HepG2 (cell line): ENCODE measurements at regions not wholly inside any gene's neighbourhood (a gene's known extent, or its start where the extent isn't known, plus 50 kb on each side); places are given as distances from the start of the nearest gene placed in this dataset.

Source experiments
- ATAC-seq: fragments of 200-7000 bp; cut with Tn5 transposase; 3 replicates; pipeline ENCODE4 v1.9.1; 2020; ENCODE audit warnings: mild to moderate bottlenecking, moderate library complexity
- BruUV-seq: library from RNA; stranded (reverse); fragments of 400-500 nt; replicated peaks from 2 replicates; lab custom pipeline; 2021; lab: Mats Ljungman, UMichigan
- CTCF ChIA-PET: fragments of 300-600 bp; formaldehyde crosslinking; extraction: SDS; loops from one replicate; lab custom pipeline; 2021; ENCODE audit warnings: low total read pairs, inconsistent platforms, low intra/inter-chr PET ratio; lab: Yijun Ruan, JAX
- POLR2A ChIA-PET: fragments of 350-600 bp; sonication (Branson Sonifier 250); formaldehyde crosslinking; loops from one replicate; lab custom pipeline; 2020; ENCODE audit warnings: antibody characterized with exemption, inconsistent platforms; lab: Yijun Ruan, JAX
- DNase-seq: peaks from one replicate; pipeline ENCODE4 v3.0.0-alpha.2; 2015; ENCODE audit warnings: low spot score
- FAIRE-seq: peaks from 3 replicates; lab custom pipeline; 2011; peaks lifted over from hg19 to GRCh38; lab: Jason Lieb, UNC
- H2AFZ ChIP-seq: one replicate; pipeline ENCODE4 v1.6.1; 2011; ENCODE audit warnings: low read length, inconsistent platforms
- H3K27ac ChIP-seq: fragments of 300-600 bp; 3 replicates; pipeline ENCODE4 v1.8.0; 2011; ENCODE audit warnings: mixed run types, mild to moderate bottlenecking, mixed read lengths, low read length, inconsistent platforms; ENCODE audit not compliant: insufficient read depth; ENCODE audit errors: extremely low read length
- H3K27me3 ChIP-seq, 2 experiments: fragments of 200-600 bp in 1 of 2; 2 replicates in 1 of 2; 3 replicates in 1 of 2; pipeline versions ENCODE4 v1.6.0 to v1.8.0; 2011; ENCODE audit warnings: low read length in 2 of 2, mild to moderate bottlenecking in 2 of 2, moderate library complexity in 2 of 2, inconsistent platforms in 1 of 2; ENCODE audit not compliant: insufficient read depth in 2 of 2, control insufficient read depth in 1 of 2
- H3K36me3 ChIP-seq, 2 experiments: fragments of 200-600 bp in 1 of 2; replicated peaks in 1 of 2; 2 replicates in 1 of 2; 3 replicates in 1 of 2; pipeline versions ENCODE4 v1.5.1 to v1.8.0; 2011; ENCODE audit warnings: low read length in 2 of 2, inconsistent platforms in 1 of 2; ENCODE audit not compliant: insufficient read depth in 2 of 2, control insufficient read depth in 1 of 2
- H3K4me1 ChIP-seq: 2 replicates; pipeline ENCODE4 v1.5.1; 2012; ENCODE audit warnings: low read length, inconsistent platforms; ENCODE audit not compliant: insufficient read depth
- H3K4me2 ChIP-seq: 2 replicates; pipeline ENCODE4 v1.6.0; 2011; ENCODE audit warnings: low read depth, low read length, inconsistent platforms
- H3K4me3 ChIP-seq, 3 experiments: fragments of 200-600 bp in 1 of 3; sonication (generic), shearing (Covaris generic) in 1 of 3; replicated peaks in 1 of 3; 2 replicates each; pipeline ENCODE4 v1.5.1; 2011 to 2016; ENCODE audit warnings: low read length in 3 of 3, inconsistent platforms in 2 of 3, low read depth in 2 of 3, mild to moderate bottlenecking in 2 of 3, control low read depth in 1 of 3, mixed read lengths in 1 of 3; ENCODE audit not compliant: insufficient read depth in 1 of 3
- H3K79me2 ChIP-seq: one replicate; pipeline ENCODE4 v1.6.1; 2011; ENCODE audit warnings: low read length, inconsistent platforms; ENCODE audit not compliant: insufficient read depth
- H3K9ac ChIP-seq: 2 replicates; pipeline ENCODE4 v1.6.0; 2011; ENCODE audit warnings: mild to moderate bottlenecking, low read depth, low read length, inconsistent platforms; ENCODE audit not compliant: insufficient read depth
- H3K9me3 ChIP-seq: 2 replicates; pipeline ENCODE4 v1.5.1; 2012; ENCODE audit warnings: mild to moderate bottlenecking, low read length
- H4K20me1 ChIP-seq: 2 replicates; pipeline ENCODE4 v1.6.0; 2011; ENCODE audit warnings: inconsistent platforms, mild to moderate bottlenecking, low read length, moderate library complexity; ENCODE audit not compliant: insufficient read depth
- BCL6 ChIP-seq: IDR thresholded peaks from 2 replicates; pipeline ENCODE4 v1.6.1; 2016; ENCODE audit warnings: missing genetic modification reagents, missing compliant biosample characterization
- DPF2 ChIP-seq: sonication (generic); formaldehyde crosslinking; IDR thresholded peaks from 2 replicates; pipeline ENCODE4 v1.4.0; 2020; ENCODE audit warnings: mild to moderate bottlenecking, low read depth, missing genetic modification reagents, borderline replicate concordance
- DR1 ChIP-seq: sonication (generic); formaldehyde crosslinking; IDR thresholded peaks from 2 replicates; pipeline ENCODE4 v1.8.0; 2021; ENCODE audit warnings: mild to moderate bottlenecking, missing genetic modification reagents, inconsistent platforms
- EED ChIP-seq: sonication (generic); formaldehyde crosslinking; IDR thresholded peaks from 2 replicates; pipeline ENCODE4 v1.5.0; 2020; ENCODE audit warnings: mild to moderate bottlenecking, missing genetic modification reagents
- HOXA9 ChIP-seq: sonication (generic); formaldehyde crosslinking; IDR thresholded peaks from 2 replicates; pipeline ENCODE4 v1.8.1; 2022; ENCODE audit warnings: missing genetic modification reagents, mild to moderate bottlenecking, moderate library complexity, borderline replicate concordance
- NCOA5 ChIP-seq: sonication (generic); formaldehyde crosslinking; IDR thresholded peaks from 2 replicates; pipeline ENCODE4 v1.4.0; 2020; ENCODE audit warnings: missing genetic modification reagents
- NR2F6 ChIP-seq, 2 experiments: IDR thresholded peaks; 2 replicates each; pipeline ENCODE4 v1.6.1; 2016; ENCODE audit warnings: antibody characterized with exemption in 1 of 2, mild to moderate bottlenecking in 1 of 2
- PLRG1 ChIP-seq: fragments of 450-650 bp; conservative IDR thresholded peaks from 2 replicates; pipeline ENCODE4 v1.6.1; 2016
- RFX1 ChIP-seq: fragments of 450-650 bp; IDR thresholded peaks from 2 replicates; pipeline ENCODE4 v1.6.1; 2017
- SNRNP70 ChIP-seq: fragments of 200-400 bp; formaldehyde crosslinking; IDR thresholded peaks from 2 replicates; pipeline ENCODE4 v1.6.1; 2017; ENCODE audit warnings: mild to moderate bottlenecking, low read depth, low read length, moderate library complexity
- STAT5B ChIP-seq: sonication (generic); formaldehyde crosslinking; IDR thresholded peaks from 2 replicates; pipeline ENCODE4 v1.4.0; 2020; ENCODE audit warnings: missing genetic modification reagents
- TCF7L2 ChIP-seq: IDR thresholded peaks from 2 replicates; pipeline ENCODE4 v1.6.1; 2011; ENCODE audit warnings: mild to moderate bottlenecking, low read depth, low read length, moderate library complexity
- THAP11 ChIP-seq: IDR thresholded peaks from 2 replicates; pipeline ENCODE4 v1.6.1; 2016; ENCODE audit warnings: missing biosample characterization, missing genetic modification reagents
- USF2 ChIP-seq, 2 experiments: sonication (generic) in 1 of 2; formaldehyde crosslinking in 1 of 2; IDR thresholded peaks; 2 replicates each; pipeline versions ENCODE4 v1.5.1 to v1.6.1; 2011 to 2020; ENCODE audit warnings: borderline replicate concordance in 1 of 2, low read depth in 1 of 2, low read length in 1 of 2, mild to moderate bottlenecking in 1 of 2, missing genetic modification reagents in 1 of 2, moderate library complexity in 1 of 2
- ZFAT ChIP-seq: sonication (generic); formaldehyde crosslinking; conservative IDR thresholded peaks from 2 replicates; pipeline ENCODE4 v1.8.1; 2023; ENCODE audit warnings: missing genetic modification reagents, inconsistent platforms
- ZFP91 ChIP-seq: sonication (generic); formaldehyde crosslinking; IDR thresholded peaks from 2 replicates; pipeline ENCODE4 v1.9.0; 2022; ENCODE audit warnings: missing genetic modification reagents, mild to moderate bottlenecking, borderline replicate concordance
- ZNF205 ChIP-seq: IDR thresholded peaks from 2 replicates; pipeline ENCODE4 v1.6.1; 2018; ENCODE audit warnings: missing biosample characterization, missing genetic modification reagents
- ZNF232 ChIP-seq: sonication (generic); formaldehyde crosslinking; IDR thresholded peaks from 2 replicates; pipeline ENCODE4 v1.4.0; 2020; ENCODE audit warnings: missing genetic modification reagents, borderline replicate concordance
- ZNF713 ChIP-seq: sonication (generic); formaldehyde crosslinking; IDR thresholded peaks from 2 replicates; pipeline ENCODE4 v1.4.0; 2020; ENCODE audit warnings: mild to moderate bottlenecking, missing genetic modification reagents
- ZNF720 ChIP-seq: sonication (generic); formaldehyde crosslinking; IDR thresholded peaks from 2 replicates; pipeline ENCODE4 v1.4.0; 2020; ENCODE audit warnings: missing genetic modification reagents
- WGBS: methylation state at CpG from one replicate; pipeline ENCODE4 v1.1.6; 2017; ENCODE audit warnings: low lambda C conversion rate; 5-methylcytosine and 5-hydroxymethylcytosine counted together
- in situ Hi-C: cut with HindIII; loops from 2 replicates; pipeline ENCODE4 v1.10.0; 2017; ENCODE audit warnings: low pct_unique_long_range_greater_than_20kb; ENCODE audit not compliant: extremely low pct_ligation_motif_present
- intact Hi-C: fragments of 100-400 bp; cut with micrococcal nuclease; formaldehyde crosslinking; loops from one replicate; pipeline ENCODE4 v1.10.0; 2022; ENCODE audit not compliant: unreplicated experiment

- Histone ChIP-seq H3K4me1 (no peaks in the 10 kb centered on the region), H3K27ac (no peak overlapping the region), H3K27me3 (no peaks in the 10 kb centered on the region), H3K9ac (no peak overlapping the region), H4K20me1 (no peaks in the 10 kb centered on the region), H3K9me3 (peaks cover 39% of the 10 kb centered on the region), H3K36me3 (no peaks in the 10 kb centered on the region), H2AFZ (no peak overlapping the region), H3K79me2 (no peaks in the 10 kb centered on the region), H3K4me3 (no peak overlapping the region), H3K4me2 (no peak overlapping the region)
- FAIRE-seq (no peak), DNase-seq (no peak), ATAC-seq (no peak)
- intact Hi-C loops (no loop called here), in situ Hi-C loops (no loop called here)
- ChIA-PET CTCF (no interaction called here), POLR2A (no interaction called here)
- WGBS = 24% methylated on average over 4 of the region's 4 CpGs
- TF ChIP-seq STAT5B (CRISPR knock-in tag) (no peak), ZFP91 (CRISPR knock-in tag) (no peak), ZNF205 (no peak), NCOA5 (CRISPR knock-in tag) (no peak), NR2F6 (IDR thresholded peaks at IDR 0.05) (no peak), NR2F6 (CRISPR knock-in tag; IDR thresholded peaks at IDR 0.05) (no peak), ZNF232 (CRISPR knock-in tag) (no peak), SNRNP70 (no peak), ZNF713 (CRISPR knock-in tag) (no peak), RFX1 (no peak), THAP11 (CRISPR knock-in tag) (no peak), DPF2 (CRISPR knock-in tag) (no peak), ZFAT (CRISPR knock-in tag) (no peak), DR1 (no peak), EED (CRISPR knock-in tag) (no peak), ZNF720 (CRISPR knock-in tag) (no peak), TCF7L2 (no peak), HOXA9 (CRISPR knock-in tag) (no peak), USF2 (IDR thresholded peaks at IDR 0.05; ENCODE audit: low read depth, low read length) (no peak), USF2 (CRISPR knock-in tag; IDR thresholded peaks at IDR 0.05; ENCODE audit: borderline replicate concordance) (no peak), PLRG1 (no peak), BCL6 (CRISPR knock-in tag) (no peak)
- BruUV-seq = no TSS peak
Observed at GRCh38 chr12:20309504-20310148, 58.7 kb upstream of the PDE3A start.
